H9 (cell line): ENCODE measurements at regions not wholly inside any gene's neighbourhood (a gene's known extent, or its start where the extent isn't known, plus 50 kb on each side); places are given as distances from the start of the nearest gene placed in this dataset.

ENCODE experiments used
- DNase-seq: peaks from one replicate; pipeline ENCODE4 v3.0.0-alpha.2; 2017
- H2AFZ ChIP-seq: one replicate; pipeline ENCODE4 v1.6.1; 2013; ENCODE audit warnings: mild to moderate bottlenecking, low read length, control low read depth, moderate library complexity
- H2AK5ac ChIP-seq: 2 replicates; pipeline ENCODE4 v1.6.1; 2013; ENCODE audit warnings: low read length, control low read depth, mixed read lengths; ENCODE audit not compliant: insufficient read length
- H2BK120ac ChIP-seq: one replicate; pipeline ENCODE4 v1.6.1; 2013; ENCODE audit warnings: low read depth, mild to moderate bottlenecking, low read length, control low read depth, inconsistent platforms; ENCODE audit not compliant: poor library complexity, severe bottlenecking
- H2BK12ac ChIP-seq: 2 replicates; pipeline ENCODE4 v1.6.1; 2013; ENCODE audit warnings: low read length, control low read depth, mixed read lengths, low read depth; ENCODE audit not compliant: insufficient read length
- H2BK15ac ChIP-seq: 2 replicates; pipeline ENCODE4 v1.6.1; 2013; ENCODE audit warnings: low read depth, low read length, control low read depth
- H2BK20ac ChIP-seq: one replicate; pipeline ENCODE4 v1.6.1; 2013; ENCODE audit warnings: low read depth, mild to moderate bottlenecking, low read length, control low read depth, inconsistent platforms; ENCODE audit not compliant: poor library complexity, severe bottlenecking
- H2BK5ac ChIP-seq: 2 replicates; pipeline ENCODE4 v1.6.1; 2013; ENCODE audit warnings: low read length, control low read depth, mixed read lengths; ENCODE audit not compliant: insufficient read length
- H3K14ac ChIP-seq: 2 replicates; pipeline ENCODE4 v1.6.1; 2013; ENCODE audit warnings: low read length, control low read depth; ENCODE audit not compliant: insufficient read depth
- H3K18ac ChIP-seq: 2 replicates; pipeline ENCODE4 v1.6.1; 2013; ENCODE audit warnings: low read depth, mild to moderate bottlenecking, mixed read lengths, low read length, control low read depth; ENCODE audit not compliant: insufficient read length
- H3K23ac ChIP-seq: 2 replicates; pipeline ENCODE4 v1.6.1; 2013; ENCODE audit warnings: low read length, control low read depth, mixed read lengths, low read depth; ENCODE audit not compliant: insufficient read length
- H3K23me2 ChIP-seq: 2 replicates; pipeline ENCODE4 v1.6.1; 2013; ENCODE audit warnings: low read depth, mild to moderate bottlenecking, mixed read lengths, low read length, control low read depth; ENCODE audit not compliant: insufficient read length, poor library complexity, severe bottlenecking
- H3K27ac ChIP-seq: 2 replicates; pipeline ENCODE4 v1.5.1; 2013; ENCODE audit warnings: low read length, control low read depth, mixed read lengths, low read depth; ENCODE audit not compliant: insufficient read length
- H3K27me3 ChIP-seq: 2 replicates; pipeline ENCODE4 v1.6.1; 2013; ENCODE audit warnings: low read length, control low read depth, inconsistent platforms; ENCODE audit not compliant: insufficient read depth
- H3K4ac ChIP-seq: 2 replicates; pipeline ENCODE4 v1.6.1; 2013; ENCODE audit warnings: low read depth, mild to moderate bottlenecking, control low read depth, inconsistent platforms, low read length, moderate library complexity
- H3K4me1 ChIP-seq: 2 replicates; pipeline ENCODE4 v1.6.1; 2013; ENCODE audit warnings: low read length, control low read depth, inconsistent platforms; ENCODE audit not compliant: insufficient read depth
- H3K4me2 ChIP-seq: 2 replicates; pipeline ENCODE4 v1.6.1; 2013; ENCODE audit warnings: low read length, control low read depth, mixed read lengths; ENCODE audit not compliant: insufficient read length, insufficient read depth
- H3K56ac ChIP-seq: 2 replicates; pipeline ENCODE4 v1.6.1; 2013; ENCODE audit warnings: low read depth, mild to moderate bottlenecking, mixed read lengths, low read length, control low read depth; ENCODE audit not compliant: insufficient read length
- H3K79me1 ChIP-seq: 2 replicates; pipeline ENCODE4 v1.6.1; 2013; ENCODE audit warnings: low read depth, mild to moderate bottlenecking, moderate library complexity, low read length, control low read depth, inconsistent platforms; ENCODE audit not compliant: insufficient read depth, poor library complexity, severe bottlenecking
- H3K79me2 ChIP-seq: 2 replicates; pipeline ENCODE4 v1.6.1; 2013; ENCODE audit warnings: low read length, control low read depth, inconsistent platforms; ENCODE audit not compliant: insufficient read depth
- H3K9ac ChIP-seq: 2 replicates; pipeline ENCODE4 v1.6.1; 2013; ENCODE audit warnings: low read length, control low read depth, mixed read lengths; ENCODE audit not compliant: insufficient read length; ENCODE audit errors: extremely low read depth
- H3K9me3 ChIP-seq: one replicate; pipeline ENCODE4 v1.6.1; 2013; ENCODE audit warnings: low read depth, low read length, inconsistent platforms; ENCODE audit not compliant: control insufficient read depth
- H3T11ph ChIP-seq: one replicate; pipeline ENCODE4 v1.6.1; 2013; ENCODE audit warnings: mild to moderate bottlenecking, low read length, control low read depth, inconsistent platforms
- H4K20me1 ChIP-seq: one replicate; pipeline ENCODE4 v1.6.1; 2013; ENCODE audit not compliant: control insufficient read depth, insufficient read length, insufficient read depth
- H4K5ac ChIP-seq: 2 replicates; pipeline ENCODE4 v1.6.1; 2013; ENCODE audit warnings: low read depth, mild to moderate bottlenecking, mixed read lengths, low read length, control low read depth; ENCODE audit not compliant: insufficient read length
- H4K8ac ChIP-seq: replicated peaks from 2 replicates; pipeline ENCODE4 v1.6.1; 2013; ENCODE audit warnings: low read length, control low read depth, mixed read lengths, low read depth; ENCODE audit not compliant: insufficient read length
- H4K91ac ChIP-seq: 2 replicates; pipeline ENCODE4 v1.6.1; 2013; ENCODE audit warnings: low read depth, mild to moderate bottlenecking, moderate library complexity, mixed read lengths, low read length, control low read depth; ENCODE audit not compliant: insufficient read length
- H3K27ac Mint-ChIP-seq, 3 experiments: 2 replicates in 2 of 3; 3 replicates in 1 of 3; pipeline ENCODE4 v1.8.0; 2020 to 2021; ENCODE audit warnings: mixed read lengths in 3 of 3, mild to moderate bottlenecking in 1 of 3, moderate library complexity in 1 of 3
- H3K27me3 Mint-ChIP-seq: 2 replicates; pipeline ENCODE4 v1.8.0; 2021; ENCODE audit warnings: low read depth, mild to moderate bottlenecking, moderate library complexity, mixed read lengths
- H3K36me3 Mint-ChIP-seq, 3 experiments: 2 replicates in 2 of 3; 3 replicates in 1 of 3; pipeline ENCODE4 v1.8.0; 2020 to 2021; ENCODE audit warnings: low read depth in 3 of 3, mixed read lengths in 3 of 3; ENCODE audit not compliant: insufficient read depth in 1 of 3
- H3K4me1 Mint-ChIP-seq, 2 experiments: 2 replicates each; pipeline ENCODE4 v1.8.0; 2020; ENCODE audit warnings: mixed read lengths in 2 of 2
- H3K4me3 Mint-ChIP-seq, 2 experiments: 2 replicates in 1 of 2; 3 replicates in 1 of 2; pipeline ENCODE4 v1.8.0; 2020 to 2021; ENCODE audit warnings: mild to moderate bottlenecking in 2 of 2, mixed read lengths in 2 of 2, moderate library complexity in 1 of 2
- H3K9me3 Mint-ChIP-seq, 2 experiments: 2 replicates in 1 of 2; 3 replicates in 1 of 2; pipeline ENCODE4 v1.8.0; 2020; ENCODE audit warnings: mild to moderate bottlenecking in 2 of 2, mixed read lengths in 2 of 2, moderate library complexity in 1 of 2
- WGBS: extraction: QIAGEN DNeasy Blood & Tissue Kit; methylation state at CpG from one replicate; pipeline ENCODE4 v1.1.7; 2013; ENCODE audit warnings: missing lambda C conversion rate, low lambda C conversion rate, mixed read lengths; ENCODE audit not compliant: insufficient read length; ENCODE audit errors: extremely low coverage; 5-methylcytosine and 5-hydroxymethylcytosine counted together
- TF ChIP-seq, protein P1 (sequence below): fragments of 200-600 bp; sonication (generic); conservative IDR thresholded peaks from 3 replicates; pipeline ENCODE4 v1.8.0; 2021; ENCODE audit warnings: antibody characterized with exemption, mild to moderate bottlenecking

DNA sequence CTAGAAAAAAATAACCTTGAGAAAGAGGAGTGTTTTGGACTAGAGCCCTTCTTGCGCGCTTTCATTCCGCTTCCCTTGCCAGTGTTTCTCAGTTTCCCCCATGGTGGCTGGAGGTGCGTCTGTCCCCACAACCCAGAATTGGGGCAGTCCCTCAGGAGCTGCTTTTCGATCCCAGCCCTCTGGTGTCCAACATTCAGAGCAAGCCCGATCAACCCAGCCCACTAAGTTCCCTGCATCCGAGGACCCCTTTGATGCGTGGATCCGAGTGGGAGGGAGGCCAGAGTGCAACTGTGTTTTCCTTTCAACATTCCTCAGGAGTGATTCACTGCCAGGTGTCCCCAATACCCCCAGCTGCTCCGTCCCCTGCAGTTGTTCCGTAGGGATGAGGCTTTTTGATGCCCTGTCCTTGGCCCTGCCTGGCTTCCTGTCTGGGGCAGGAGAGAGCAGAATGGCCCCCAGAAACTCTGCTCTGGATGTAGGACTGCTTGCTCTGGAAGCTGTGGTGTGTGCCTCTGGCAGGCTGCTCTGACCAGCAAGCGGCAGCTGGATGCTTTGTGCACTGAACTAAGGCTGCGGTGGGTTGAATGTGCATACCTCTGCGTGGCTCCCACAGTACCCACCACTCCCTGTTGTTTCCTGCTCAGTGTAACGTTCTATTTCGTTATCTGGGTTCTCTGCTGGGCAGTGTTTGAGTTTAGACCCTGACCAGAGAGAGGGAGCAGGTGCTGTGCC is 117.5 kb downstream of the BOD1 start:
- Mint-ChIP-seq H3K9me3 (peaks cover 0 to 1% of the 10 kb centered on the region in 2 experiments; a peak in 1 of 5 replicates), H3K4me3 (no peak overlapping the region), H3K4me1 (peaks cover 10 to 15% of the 10 kb centered on the region in 2 experiments), H3K36me3 (no peaks in the 10 kb centered on the region), H3K27me3 (peaks cover 5% of the 10 kb centered on the region), H3K27ac (0 out of 7 replicates have a peak overlapping the region, but pooled peaks of 1 of the 3 experiments have one; percentile 10)
- no peak overlapping the region for H2AK5ac ChIP-seq
- H2BK20ac ChIP-seq = no peak overlapping the region
- no peak overlapping the region for H3K56ac ChIP-seq
- no peak overlapping the region for H2BK12ac ChIP-seq
- TF ChIP-seq, protein P1, sequence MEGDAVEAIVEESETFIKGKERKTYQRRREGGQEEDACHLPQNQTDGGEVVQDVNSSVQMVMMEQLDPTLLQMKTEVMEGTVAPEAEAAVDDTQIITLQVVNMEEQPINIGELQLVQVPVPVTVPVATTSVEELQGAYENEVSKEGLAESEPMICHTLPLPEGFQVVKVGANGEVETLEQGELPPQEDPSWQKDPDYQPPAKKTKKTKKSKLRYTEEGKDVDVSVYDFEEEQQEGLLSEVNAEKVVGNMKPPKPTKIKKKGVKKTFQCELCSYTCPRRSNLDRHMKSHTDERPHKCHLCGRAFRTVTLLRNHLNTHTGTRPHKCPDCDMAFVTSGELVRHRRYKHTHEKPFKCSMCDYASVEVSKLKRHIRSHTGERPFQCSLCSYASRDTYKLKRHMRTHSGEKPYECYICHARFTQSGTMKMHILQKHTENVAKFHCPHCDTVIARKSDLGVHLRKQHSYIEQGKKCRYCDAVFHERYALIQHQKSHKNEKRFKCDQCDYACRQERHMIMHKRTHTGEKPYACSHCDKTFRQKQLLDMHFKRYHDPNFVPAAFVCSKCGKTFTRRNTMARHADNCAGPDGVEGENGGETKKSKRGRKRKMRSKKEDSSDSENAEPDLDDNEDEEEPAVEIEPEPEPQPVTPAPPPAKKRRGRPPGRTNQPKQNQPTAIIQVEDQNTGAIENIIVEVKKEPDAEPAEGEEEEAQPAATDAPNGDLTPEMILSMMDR = no peak
- H2BK15ac ChIP-seq = no peak overlapping the region; the same call in 1 of the 2 replicates
- peak overlapping the region; percentile 7 for H2AFZ ChIP-seq
- H3K14ac ChIP-seq = peak overlapping the region; percentile 78; the same call in 1 of the 2 replicates
- no peak overlapping the region for H2BK120ac ChIP-seq
- H3K4me1 ChIP-seq = peaks cover 2% of the 10 kb centered on the region; the same call in 1 of the 2 replicates
- H3K18ac ChIP-seq = peak overlapping the region; percentile 63
- no peak overlapping the region for H2BK5ac ChIP-seq
- no peaks in the 10 kb centered on the region for H3K9me3 ChIP-seq
- no peaks in the 10 kb centered on the region for H3K27me3 ChIP-seq
- peak; percentile 51 for DNase-seq
- no CpG with 5 or more reads among the region's 16 CpGs for WGBS
- no peak overlapping the region for H4K5ac ChIP-seq
- H3K79me2 ChIP-seq = no peaks in the 10 kb centered on the region
- H3K79me1 ChIP-seq = no peaks in the 10 kb centered on the region
- H3K27ac ChIP-seq = no peak overlapping the region
- no peak overlapping the region for H3T11ph ChIP-seq
- no peak overlapping the region for H4K8ac ChIP-seq
- H3K4ac ChIP-seq = no peak overlapping the region
- H4K91ac ChIP-seq = no peak overlapping the region
- H3K23me2 ChIP-seq = peaks cover 4% of the 10 kb centered on the region
- H3K23ac ChIP-seq = no peak overlapping the region
- H4K20me1 ChIP-seq = no peaks in the 10 kb centered on the region
- no peak overlapping the region for H3K4me2 ChIP-seq
- H3K9ac ChIP-seq = no peak overlapping the region
